HG02642 (cell line): ENCODE measurements at regions not wholly inside any gene's neighbourhood (a gene's known extent, or its start where the extent isn't known, plus 50 kb on each side); places are given as distances from the start of the nearest gene placed in this dataset.
"Not testable (repeated sequence)": the region's sequence is repeated elsewhere in the genome, so short reads cannot be mapped to it uniquely, and the experiment has no call there.

ENCODE experiments used
- ATAC-seq: cut with Tn5 transposase; IDR thresholded peaks from one replicate; pipeline ENCODE4 v1.9.1; 2021; ENCODE audit warnings: mild to moderate bottlenecking; ENCODE audit not compliant: unreplicated experiment, poor library complexity

DNA sequence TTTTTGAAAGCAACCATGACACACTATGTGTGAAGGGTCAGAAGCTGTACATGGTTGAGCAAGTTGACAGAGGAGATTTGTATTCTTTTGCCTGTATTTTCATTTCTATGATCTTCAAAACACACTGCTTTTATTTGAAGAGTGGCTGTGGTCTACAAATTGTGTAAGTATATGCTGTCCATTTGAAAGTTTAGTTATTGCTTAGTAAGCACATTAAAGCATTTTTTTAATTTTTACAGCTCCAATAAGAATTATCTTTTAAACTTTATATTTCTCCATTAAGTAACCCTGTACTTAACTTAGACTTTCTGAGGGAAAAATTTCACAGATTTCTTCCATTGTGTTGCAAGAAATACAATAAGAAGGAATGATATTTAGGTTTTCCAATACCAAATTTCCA is 915.2 kb downstream of the SLC6A15 start:
- no peak for ATAC-seq

DNA sequence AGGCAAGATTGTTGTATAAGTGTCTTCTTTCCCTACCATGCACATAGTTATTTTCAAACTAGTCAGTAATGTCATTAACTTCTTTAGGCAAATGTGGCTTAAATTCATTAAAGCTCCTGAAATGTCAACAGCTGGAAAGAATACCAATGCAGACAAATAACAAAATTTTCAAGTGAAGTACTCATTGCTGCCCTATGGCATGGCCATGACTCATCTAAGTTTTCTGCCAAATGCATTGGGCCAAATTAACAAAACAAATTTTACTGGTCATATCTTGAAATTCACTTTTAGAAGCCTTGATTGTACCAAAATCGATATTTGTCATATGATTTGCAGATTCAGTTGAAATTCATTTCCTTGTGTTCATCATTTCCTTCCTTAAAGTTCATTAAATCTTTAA is 915.9 kb downstream of the SLC6A15 start:
- no peak for ATAC-seq

- ATAC-seq: no peak
Observed at GRCh38 chr12:83985084-83985483, 927.5 kb downstream of the SLC6A15 start.

GRCh38 chr12:83980398-83980797 is 932.2 kb downstream of the SLC6A15 start:
- ATAC-seq: no peak

GRCh38 chr12:83979785-83980184 is 932.8 kb downstream of the SLC6A15 start:
- ATAC-seq: no peak

DNA sequence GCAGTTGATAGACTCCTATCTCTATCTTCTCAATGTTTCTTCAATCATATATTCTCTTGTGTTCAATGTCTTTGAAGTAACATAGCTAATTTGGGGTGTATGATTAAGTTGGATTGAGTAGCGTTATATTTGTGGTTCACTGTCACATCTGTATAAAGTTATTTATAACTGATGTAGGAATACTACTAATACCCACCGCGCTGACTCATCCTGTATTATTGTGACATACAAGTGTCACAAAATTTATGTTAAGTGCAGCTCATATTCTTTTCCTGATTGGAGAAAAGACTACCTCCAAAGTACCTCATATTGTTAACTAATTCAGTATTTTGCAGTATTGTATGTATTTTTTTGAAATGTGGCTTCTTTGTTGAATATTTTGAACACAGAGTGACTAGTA is 940.8 kb downstream of the SLC6A15 start:
- ATAC-seq: no peak

GRCh38 chr12:83960767-83961166 is 951.8 kb downstream of the SLC6A15 start:
- ATAC-seq: no peak

DNA sequence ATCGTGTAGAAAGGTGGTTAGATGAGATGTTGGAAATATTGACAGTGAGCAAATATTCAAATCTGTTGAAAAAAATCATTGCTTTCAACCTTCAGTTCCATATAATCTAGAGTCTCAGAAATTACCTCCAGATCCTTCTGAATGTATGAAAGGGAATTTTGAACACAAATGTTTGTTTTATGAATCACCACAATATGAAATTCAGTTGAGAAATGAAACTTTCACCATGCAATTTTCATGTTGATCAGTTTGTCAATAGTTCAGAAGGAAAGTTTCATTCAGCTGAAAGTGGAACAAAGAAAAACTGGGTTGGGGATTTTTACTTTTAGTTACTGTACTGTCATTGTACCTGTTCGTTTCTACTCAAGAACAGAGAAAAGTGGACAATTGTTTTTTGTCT is 953.6 kb downstream of the SLC6A15 start:
- ATAC-seq: no peak

GRCh38 chr12:83954956-83955601 is 957.5 kb downstream of the SLC6A15 start:
- ATAC-seq: no peak

GRCh38 chr12:83954071-83954789 is 958.4 kb downstream of the SLC6A15 start:
- no peak for ATAC-seq

- ATAC-seq: no peak
Observed at GRCh38 chr12:83945871-83946270, 966.7 kb downstream of the SLC6A15 start.

DNA sequence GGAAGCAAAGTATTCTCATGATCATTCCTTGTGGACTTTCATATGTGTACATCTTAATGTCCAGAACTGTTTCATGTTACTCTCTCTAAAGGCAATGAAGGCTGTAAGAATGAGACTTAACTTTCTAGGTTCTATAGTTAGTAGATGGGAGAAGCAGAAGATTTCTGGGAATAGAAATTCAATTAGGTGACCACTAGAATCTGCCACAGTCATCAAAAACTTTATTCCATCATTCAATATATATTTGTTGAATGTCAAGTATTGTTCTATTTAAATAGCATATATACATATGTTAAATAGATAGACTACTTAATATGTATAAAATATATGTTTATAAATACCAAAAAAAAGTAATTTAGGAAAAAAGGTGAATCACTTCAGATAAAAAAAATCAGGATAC is 972.9 kb downstream of the SLC6A15 start:
- ATAC-seq: no peak

- ATAC-seq: no peak
Observed at GRCh38 chr12:83933615-83934014, 979.0 kb downstream of the SLC6A15 start.

DNA sequence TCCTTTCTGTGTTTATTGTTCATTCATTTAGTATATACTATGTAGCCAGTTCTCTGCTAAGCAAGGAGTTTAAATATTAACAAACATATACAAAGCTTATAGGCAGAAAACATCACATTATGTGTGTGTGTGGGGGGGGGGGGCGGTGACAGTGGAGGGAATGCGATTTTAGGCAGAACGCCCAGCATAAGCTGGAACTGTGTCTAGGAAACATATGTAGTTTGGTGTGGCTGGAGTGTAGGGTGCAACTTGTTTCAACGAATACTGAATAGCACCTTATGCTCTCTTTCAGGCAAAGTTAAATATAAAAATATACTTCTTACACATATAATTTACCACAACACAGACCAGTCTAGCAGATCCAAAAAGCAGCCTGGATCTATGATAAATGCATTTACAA is 980.6 kb downstream of the SLC6A15 start:
- ATAC-seq: no peak

- no peak for ATAC-seq
Observed at GRCh38 chr12:83931451-83931850, 981.1 kb downstream of the SLC6A15 start.

DNA sequence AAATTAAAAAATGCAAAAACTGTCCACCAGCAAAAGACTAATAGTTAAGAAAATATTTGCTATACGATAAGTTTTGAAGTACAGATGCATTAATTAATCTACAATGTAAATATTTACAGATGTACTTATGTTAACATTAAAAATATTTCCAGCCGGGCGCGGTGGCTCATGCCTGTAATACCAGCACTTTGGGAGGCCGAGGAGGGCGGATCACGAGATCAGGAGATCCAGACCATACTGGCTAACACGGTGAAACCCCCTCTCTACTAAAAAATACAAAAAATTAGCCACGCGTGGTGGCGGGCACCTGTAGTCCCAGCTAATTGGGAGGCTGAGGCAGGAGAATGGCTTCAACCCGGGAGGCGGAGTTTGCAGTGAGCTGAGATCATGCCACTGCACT is 982.8 kb downstream of the SLC6A15 start:
- ATAC-seq: not testable (repeated sequence)

GRCh38 chr12:83920821-83921547 is 991.6 kb downstream of the SLC6A15 start:
- no peak for ATAC-seq

GRCh38 chr12:83919081-83919480 is 993.5 kb downstream of the SLC6A15 start:
- ATAC-seq: no peak

DNA sequence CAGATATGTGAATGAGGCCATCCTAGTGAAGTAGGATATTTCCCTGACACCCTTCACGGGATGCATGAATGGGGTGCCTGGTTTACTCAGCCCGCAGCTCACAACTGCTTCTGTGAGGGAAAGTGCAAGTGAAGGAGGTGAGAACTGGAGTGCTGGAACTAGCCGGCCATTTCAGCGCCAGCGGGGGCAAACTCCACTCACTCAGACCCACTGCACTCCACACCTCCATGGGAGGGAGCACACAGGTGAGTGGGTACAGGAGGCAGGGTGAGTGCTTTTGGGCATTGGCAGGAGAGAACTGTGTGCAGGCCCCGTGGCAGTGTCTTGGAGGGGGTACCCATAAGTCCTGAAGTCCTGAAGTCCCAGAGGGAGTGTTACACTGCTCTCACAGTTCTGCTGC is 1008.4 kb downstream of the SLC6A15 start:
- no peak for ATAC-seq

GRCh38 chr12:83896416-83896815 is 1016.2 kb downstream of the SLC6A15 start:
- no peak for ATAC-seq

DNA sequence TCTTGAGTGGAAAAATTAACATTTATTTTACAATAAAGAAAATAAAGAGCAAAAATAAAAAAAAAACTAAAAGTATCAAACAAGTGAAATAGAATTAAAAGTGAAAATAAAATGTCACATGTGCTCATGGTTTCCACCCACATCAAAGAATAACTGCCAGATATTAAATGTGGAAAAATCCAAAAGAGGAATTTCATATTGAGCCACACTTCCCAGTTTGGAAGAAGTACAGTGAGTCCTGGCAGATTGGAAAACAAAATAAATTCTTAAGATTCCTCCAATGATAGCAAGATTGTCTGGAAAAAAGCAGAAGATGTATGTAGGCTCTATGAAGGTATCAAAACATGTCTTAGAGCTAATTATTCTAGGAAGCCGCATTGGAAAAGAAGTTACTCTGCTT is 1019.5 kb downstream of the SLC6A15 start:
- no peak for ATAC-seq
